Anterior cingulate cortex (tissue), 58 donors: ENCODE measurements at regions not wholly inside any gene's neighbourhood (a gene's known extent, or its start where the extent isn't known, plus 50 kb on each side); places are given as distances from the start of the nearest gene placed in this dataset.

Experiments
- DNase-seq, 58 donors: peaks; one replicate each; lab custom pipeline; 2025; lab: John Stamatoyannopoulos, UW

GRCh38 chr5:52491818-52492217 lies 295.9 kb upstream of the ITGA1 start:
- no peak for DNase-seq

DNA sequence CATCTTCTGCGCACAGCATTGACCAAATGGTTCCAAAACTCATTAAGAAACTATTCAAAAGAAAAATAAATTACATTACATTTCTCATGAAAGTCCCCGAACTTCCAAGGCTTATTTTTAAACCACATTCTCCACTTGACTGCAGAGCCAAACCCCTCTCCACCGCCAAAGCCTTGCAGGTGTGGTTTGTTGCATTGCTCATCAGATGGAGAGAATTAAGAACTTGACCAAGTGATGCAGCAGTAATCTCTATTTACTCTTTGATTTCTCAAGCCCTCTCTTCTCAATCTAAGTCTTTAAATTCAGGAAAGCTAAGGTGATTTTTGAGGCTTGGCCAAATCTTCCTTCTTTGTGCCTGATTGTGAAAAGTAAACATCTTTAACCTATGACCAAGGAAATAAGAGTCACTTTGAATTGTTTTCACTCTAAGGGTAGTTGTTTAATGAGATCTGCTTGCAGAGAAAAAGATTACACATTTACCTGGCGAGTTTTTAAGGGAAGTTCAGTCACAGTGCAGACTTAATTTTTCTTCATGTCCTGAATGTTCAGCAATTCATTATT lies 290.5 kb upstream of the ITGA1 start:
- no peak for DNase-seq

GRCh38 chr5:52498607-52499006 lies 289.1 kb upstream of the ITGA1 start:
- no peak for DNase-seq

GRCh38 chr5:52502460-52502999 lies 285.2 kb upstream of the ITGA1 start:
- DNase-seq = no peak

GRCh38 chr5:52504584-52505240 lies 283.0 kb upstream of the ITGA1 start:
- no peak for DNase-seq

DNA sequence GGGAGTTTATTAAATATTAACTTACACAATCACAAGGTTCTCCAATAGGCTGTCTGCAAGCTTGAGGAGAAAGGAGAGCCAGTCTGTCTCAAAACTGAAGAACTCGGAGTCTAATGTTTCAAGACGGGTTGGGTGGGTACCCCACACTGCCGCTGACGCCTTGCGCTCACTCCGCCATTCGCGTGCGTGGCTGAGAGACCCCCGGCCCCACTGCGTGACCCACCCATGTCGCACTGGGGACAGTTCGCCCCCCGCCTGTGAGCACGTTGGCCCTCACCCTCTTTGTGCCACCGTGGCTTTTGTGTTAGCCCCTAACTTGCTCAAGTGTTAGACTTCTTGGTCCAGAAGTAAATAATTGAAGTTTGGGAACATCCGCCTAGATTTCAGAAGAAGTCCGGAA lies 270.0 kb upstream of the ITGA1 start:
- no peak for DNase-seq

DNA sequence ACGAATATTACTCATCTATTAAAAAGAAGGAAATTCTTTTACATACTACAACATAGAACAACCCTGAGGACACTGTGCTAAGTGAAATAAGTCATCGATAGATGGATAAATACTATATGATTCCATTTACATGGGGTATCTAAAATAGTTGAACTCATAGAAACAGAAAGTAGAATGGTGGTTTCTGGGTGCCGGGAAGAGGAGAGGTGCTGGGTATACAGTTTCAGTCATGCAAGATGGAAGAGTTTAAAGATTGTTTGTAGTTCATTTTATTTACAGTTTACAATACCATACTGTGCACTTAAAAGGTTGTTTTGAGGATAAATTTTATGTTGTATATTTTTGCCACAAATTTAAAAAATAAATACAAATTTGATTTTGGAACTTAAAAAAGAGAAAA lies 267.5 kb upstream of the ITGA1 start:
- DNase-seq = no peak

GRCh38 chr5:52521236-52521635 lies 266.5 kb upstream of the ITGA1 start:
- DNase-seq = no peak

GRCh38 chr5:52523701-52524100 lies 264.0 kb upstream of the ITGA1 start:
- no peak for DNase-seq

DNA sequence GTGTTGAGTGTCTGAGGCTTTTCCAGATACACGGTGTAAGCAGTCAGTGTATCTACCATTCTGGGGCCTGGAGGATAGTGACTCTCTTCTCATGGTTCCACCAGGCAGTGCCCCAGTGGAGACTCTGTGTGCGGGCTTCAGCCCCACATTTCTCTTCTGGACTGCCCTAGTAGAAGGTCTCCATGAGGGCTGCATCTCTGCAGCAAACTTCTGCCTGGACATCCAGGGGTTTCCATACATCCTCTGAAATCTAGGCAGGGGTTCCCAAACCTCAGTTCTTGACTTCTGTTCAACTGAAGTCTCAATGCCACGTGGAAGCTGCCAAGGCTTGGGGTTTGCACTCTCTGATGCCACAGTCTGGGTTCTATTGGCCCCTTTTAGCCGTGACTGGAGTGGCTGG lies 256.6 kb upstream of the ITGA1 start:
- DNase-seq = no peak

DNA sequence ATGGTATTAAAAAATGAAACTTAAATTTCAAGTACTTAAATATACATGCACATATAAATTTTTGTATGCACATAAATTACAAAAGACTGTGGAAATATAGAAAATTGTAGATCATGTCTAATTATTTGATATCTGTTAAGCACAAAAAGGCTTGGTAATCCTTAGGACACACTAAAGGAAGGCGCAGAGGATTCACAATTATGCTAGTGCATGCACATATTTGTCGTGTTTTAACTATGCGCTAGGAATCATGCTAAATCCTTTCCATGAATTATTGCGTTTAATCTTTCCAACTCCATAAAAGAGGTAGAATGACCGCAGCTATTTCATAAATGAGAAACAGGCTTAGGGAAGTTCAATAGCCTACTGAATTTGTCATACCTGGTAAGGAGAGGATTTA lies 244.1 kb upstream of the ITGA1 start:
- no peak for DNase-seq

GRCh38 chr5:52544738-52545137 lies 243.0 kb upstream of the ITGA1 start:
- no peak for DNase-seq

GRCh38 chr5:52554293-52554692 lies 233.4 kb upstream of the ITGA1 start:
- DNase-seq = no peak

DNA sequence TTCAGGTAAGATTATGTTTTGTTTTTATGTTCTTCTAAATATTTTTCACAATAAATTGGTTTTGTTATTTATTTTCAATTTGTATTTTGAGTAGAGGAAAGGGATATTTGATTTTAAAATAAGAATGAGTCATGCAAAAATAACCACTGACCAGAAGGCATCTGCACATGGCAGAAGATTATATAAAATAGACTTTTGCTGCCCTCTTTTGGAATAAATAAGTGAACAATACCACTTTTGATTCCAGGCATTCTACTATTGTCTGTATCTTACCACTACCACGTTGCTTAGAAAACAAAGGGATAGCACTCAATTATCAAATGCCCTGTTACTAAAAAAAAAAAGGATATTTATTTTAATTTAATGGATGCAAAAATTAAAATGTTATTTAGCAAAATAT lies 227.3 kb upstream of the ITGA1 start:
- DNase-seq = no peak

- no peak for DNase-seq
Observed at GRCh38 chr5:52562473-52562872, 225.2 kb upstream of the ITGA1 start.

DNA sequence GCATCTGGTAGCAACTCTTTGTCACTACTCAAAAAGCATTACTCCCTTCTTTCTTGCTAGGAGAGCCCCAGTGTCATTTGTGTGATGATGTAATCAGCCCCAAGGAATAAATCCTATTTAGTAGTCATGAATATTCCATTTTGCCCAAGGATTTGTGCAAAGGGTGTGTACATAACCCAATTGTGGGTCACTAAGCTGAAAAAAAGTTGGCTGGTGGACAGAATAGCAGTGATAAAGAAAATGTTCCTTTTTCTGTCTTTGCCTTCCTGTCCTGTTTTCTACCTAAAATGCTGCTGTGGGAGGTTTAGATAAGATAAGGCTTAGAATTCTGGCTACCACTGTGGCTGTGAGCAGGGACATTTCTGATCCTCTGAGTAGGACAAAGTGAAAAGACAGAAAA lies 223.1 kb upstream of the ITGA1 start:
- DNase-seq = no peak

DNA sequence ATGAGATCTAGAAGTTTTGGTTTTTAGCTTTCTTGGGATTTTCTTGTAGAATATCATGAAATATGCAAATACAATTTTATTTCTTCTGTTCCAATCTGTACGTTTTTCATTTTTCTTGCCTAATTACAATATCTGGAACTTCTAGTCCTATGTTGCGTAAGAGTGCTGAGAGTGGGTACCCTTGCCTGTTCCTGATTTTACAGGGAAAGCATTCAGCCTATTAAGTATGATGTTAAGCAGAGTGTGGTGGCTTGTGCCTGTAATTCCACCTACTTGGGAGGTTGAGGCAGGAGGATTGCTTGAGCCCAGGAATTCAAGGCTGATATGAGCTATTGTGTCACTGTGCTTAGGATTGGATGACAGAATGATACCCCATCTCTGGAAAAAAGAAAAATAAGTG lies 210.2 kb upstream of the ITGA1 start:
- DNase-seq = no peak

- DNase-seq = no peak
Observed at GRCh38 chr5:52579391-52579790, 208.3 kb upstream of the ITGA1 start.

DNA sequence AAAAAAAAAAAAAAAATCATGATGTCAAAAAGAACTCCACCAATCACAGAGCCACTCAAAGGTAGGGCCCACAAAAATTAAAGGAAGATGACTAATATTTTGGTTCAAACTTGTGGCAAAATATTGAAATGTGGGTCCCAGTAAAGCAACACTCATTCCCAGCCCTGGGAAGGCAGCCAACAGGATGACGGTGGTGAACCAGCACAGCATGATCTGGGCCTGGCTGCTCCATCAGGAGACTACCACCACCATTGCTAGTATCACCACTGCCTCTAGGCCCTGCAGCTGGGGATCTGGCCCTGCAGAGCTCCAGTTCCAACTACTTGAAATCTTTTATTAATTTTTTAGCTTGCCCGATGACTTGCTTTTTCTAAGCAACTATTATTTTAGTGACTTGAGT lies 206.8 kb upstream of the ITGA1 start:
- no peak for DNase-seq

DNA sequence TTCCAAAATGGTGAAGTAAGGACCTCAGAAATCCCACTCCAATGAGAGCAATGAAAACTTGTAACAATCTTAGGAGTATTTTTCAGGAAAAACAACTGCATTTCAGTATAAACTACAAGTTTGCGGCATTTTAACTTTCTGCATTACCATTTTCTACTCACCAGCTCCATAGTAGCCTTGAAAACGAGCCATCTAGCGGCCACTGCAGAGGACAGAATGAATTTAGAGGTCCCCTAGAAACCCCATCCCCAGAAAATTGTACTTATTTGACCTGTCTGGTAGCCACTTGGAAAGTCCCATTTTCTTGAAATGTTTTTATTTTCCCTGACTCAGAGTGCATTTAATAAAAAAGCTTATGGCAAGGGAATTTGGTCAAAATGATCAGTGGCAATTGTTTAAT lies 205.4 kb upstream of the ITGA1 start:
- DNase-seq = no peak

DNA sequence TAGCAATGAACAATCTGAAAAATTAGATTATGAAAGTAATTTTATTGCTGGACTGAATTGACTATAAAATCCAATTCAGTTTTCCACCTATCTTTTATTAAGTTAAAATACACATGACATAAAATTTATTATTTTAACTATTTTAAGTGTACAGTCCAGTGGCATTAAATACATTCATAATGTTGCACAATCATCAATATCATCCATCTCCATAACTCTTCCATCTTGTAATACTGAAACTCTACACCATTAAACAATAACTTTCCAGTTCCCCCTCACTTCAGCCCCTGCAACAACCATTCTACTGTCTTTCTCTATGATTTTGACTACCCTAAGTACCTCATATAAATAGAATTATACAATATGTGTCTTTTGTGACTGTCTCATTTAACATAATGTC lies 200.6 kb upstream of the ITGA1 start:
- DNase-seq = no peak

- no peak for DNase-seq
Observed at GRCh38 chr5:52597625-52598024, 190.1 kb upstream of the ITGA1 start.

DNA sequence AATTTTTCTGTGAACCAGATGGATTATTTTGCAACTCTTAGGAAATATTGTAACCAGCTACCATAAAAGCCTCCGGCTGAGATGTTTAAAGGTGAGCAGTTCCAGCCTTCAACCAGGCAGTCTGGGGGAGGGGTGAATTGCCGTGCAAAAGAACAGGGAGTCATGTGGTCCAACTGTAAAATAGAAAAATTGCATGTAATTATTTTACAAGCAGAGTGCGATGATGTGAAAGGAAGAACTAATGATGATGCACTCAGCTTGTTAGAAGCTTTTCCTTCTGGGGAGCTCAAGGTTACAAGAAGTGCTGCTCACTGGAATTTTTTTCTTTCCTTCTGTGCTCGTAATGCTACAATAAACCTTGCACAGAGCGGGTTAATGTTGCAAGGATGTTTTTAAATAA lies 188.7 kb upstream of the ITGA1 start:
- DNase-seq = no peak
